WTC11 (cell line): ENCODE measurements at regions not wholly inside any gene's neighbourhood (a gene's known extent, or its start where the extent isn't known, plus 50 kb on each side); places are given as distances from the start of the nearest gene placed in this dataset.

Experiments
- AR ChIP-seq: fragments of 250-450 bp; sonication (Bioruptor Pico); IDR thresholded peaks from 2 replicates; pipeline ENCODE4 v1.9.0; 2021; ENCODE audit warnings: mild to moderate bottlenecking
- ARID4B ChIP-seq: sonication (generic); formaldehyde crosslinking; IDR thresholded peaks from 2 replicates; pipeline ENCODE4 v1.8.0; 2023; ENCODE audit warnings: missing genetic modification reagents, mild to moderate bottlenecking, borderline replicate concordance
- E2F1 ChIP-seq: sonication (generic); formaldehyde crosslinking; IDR thresholded peaks from 2 replicates; pipeline ENCODE4 v1.8.0; 2022; ENCODE audit warnings: mild to moderate bottlenecking, missing genetic modification reagents
- ETV6 ChIP-seq: sonication (generic); formaldehyde crosslinking; IDR thresholded peaks from 2 replicates; pipeline ENCODE4 v1.8.1; 2022; ENCODE audit warnings: mild to moderate bottlenecking, missing genetic modification reagents
- HMGXB4 ChIP-seq: sonication (generic); formaldehyde crosslinking; IDR thresholded peaks from 2 replicates; pipeline ENCODE4 v1.8.1; 2023; ENCODE audit warnings: mild to moderate bottlenecking, moderate library complexity, missing genetic modification reagents
- MYBL2 ChIP-seq: sonication (generic); formaldehyde crosslinking; IDR thresholded peaks from 2 replicates; pipeline ENCODE4 v1.8.1; 2023; ENCODE audit warnings: mild to moderate bottlenecking, moderate library complexity, missing genetic modification reagents
- SP1 ChIP-seq: sonication (generic); formaldehyde crosslinking; conservative IDR thresholded peaks from 2 replicates; pipeline ENCODE4 v1.8.1; 2022; ENCODE audit warnings: missing genetic modification reagents
- USF2 ChIP-seq: sonication (generic); formaldehyde crosslinking; IDR thresholded peaks from 2 replicates; pipeline ENCODE4 v1.8.1; 2023; ENCODE audit warnings: mild to moderate bottlenecking, missing genetic modification reagents, moderate library complexity
- ZBTB43 ChIP-seq: sonication (generic); formaldehyde crosslinking; IDR thresholded peaks from 2 replicates; pipeline ENCODE4 v1.8.1; 2023; ENCODE audit warnings: mild to moderate bottlenecking, missing genetic modification reagents
- ZNF219 ChIP-seq: sonication (generic); formaldehyde crosslinking; IDR thresholded peaks from 2 replicates; pipeline ENCODE4 v1.8.0; 2023; ENCODE audit warnings: missing genetic modification reagents, mild to moderate bottlenecking, borderline replicate concordance
- ZNF232 ChIP-seq: sonication (generic); formaldehyde crosslinking; IDR thresholded peaks from 2 replicates; pipeline ENCODE4 v1.8.0; 2022; ENCODE audit warnings: mild to moderate bottlenecking, missing genetic modification reagents
- ZNF423 ChIP-seq: fragments of 250-450 bp; sonication (Bioruptor Pico); IDR thresholded peaks from 2 replicates; pipeline ENCODE4 v2.1.2; 2022; ENCODE audit warnings: mild to moderate bottlenecking, moderate library complexity
- ZNF425 ChIP-seq: fragments of 250-450 bp; sonication (Bioruptor Pico); conservative IDR thresholded peaks from 2 replicates; pipeline ENCODE4 v1.9.0; 2021; ENCODE audit warnings: mild to moderate bottlenecking

- TF ChIP-seq ARID4B (no peak), E2F1 (CRISPR knock-in tag) (no peak), ETV6 (CRISPR knock-in tag) (no peak), MYBL2 (CRISPR knock-in tag) (no peak), ZNF423 (CRISPR knock-in tag) (no peak), SP1 (CRISPR knock-in tag) (no peak), AR (CRISPR knock-in tag) (no peak), ZNF232 (no peak), ZBTB43 (CRISPR knock-in tag) (no peak), ZNF219 (CRISPR knock-in tag) (no peak), ZNF425 (no peak), HMGXB4 (CRISPR knock-in tag) (no peak), USF2 (CRISPR knock-in tag) (no peak)
These were observed 549.1 kb downstream of the CSNK1G3 start (continued) for GRCh38 chr5:124061068-124061430.
